ENCODE measurements at regions not wholly inside any gene's neighbourhood (a gene's known extent, or its start where the extent isn't known, plus 50 kb on each side); places are given as distances from the start of the nearest gene placed in this dataset.

DNA sequence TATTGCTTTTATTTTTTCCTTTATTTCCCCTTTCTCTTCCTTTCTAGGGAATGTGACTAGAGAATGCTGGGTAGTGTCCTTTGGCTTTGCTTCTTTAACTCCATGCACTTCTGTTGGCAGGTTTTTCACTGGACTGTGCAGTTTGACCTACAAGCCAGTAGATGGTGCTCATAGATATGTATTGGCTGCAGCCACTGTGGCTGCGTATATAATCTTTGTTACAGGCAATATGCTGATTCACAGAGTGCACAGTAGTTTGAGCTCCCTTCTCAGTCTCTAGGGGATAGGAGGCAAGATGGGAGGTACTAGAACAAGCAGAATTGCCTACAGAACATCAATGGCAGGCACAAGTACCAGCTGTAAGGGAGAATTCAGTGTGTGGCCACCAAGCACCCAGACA lies 503.5 kb downstream of the LRFN5 start:
- CTCF ChIA-PET = interaction anchor here (1.5 kb wide), 1 partner anchor 1784 kb away, joined by 4 read pairs; no protein-coding TSS in a partner anchor
- no peak overlapping the region for H3K27ac ChIP-seq (ENCODE audit: insufficient read depth in 1 of 2, low read depth in 1 of 2, low read length in 2 of 2, poor library complexity in 1 of 2, severe bottlenecking in 2 of 2)
- WGBS (ENCODE audit: insufficient coverage) = 83% methylated on average over 1 of the region's 1 CpG
- DNase-seq = peak in 2 of 3 donors; percentile 12 to 29
- POLR2A ChIA-PET = no interaction called here
- no peaks in the 10 kb centered on the region for H3K27me3 ChIP-seq (replicated peaks in 2 of 5; ENCODE audit: control insufficient read depth in 4 of 5, insufficient read depth in 5 of 5, low read length in 4 of 5)
- no peaks in the 10 kb centered on the region for H3K4me1 ChIP-seq (ENCODE audit: control extremely low read depth in 1 of 4, control insufficient read depth in 4 of 4, insufficient read depth in 4 of 4, low read length in 3 of 4)
- H3K4me3 ChIP-seq (ENCODE audit: control insufficient read depth in 1 of 7, extremely low read depth in 1 of 7, insufficient read depth in 4 of 7, low read depth in 2 of 7, low read length in 6 of 7) = no peak overlapping the region
- H3K9me3 ChIP-seq (ENCODE audit: control extremely low read depth in 1 of 5, control insufficient read depth in 4 of 5, insufficient read depth in 2 of 5, low read depth in 1 of 5, low read length in 4 of 5) = peaks cover 0 to 2% (median 0%) of the 10 kb centered on the region in 5 experiments
- no peaks in the 10 kb centered on the region for H3K36me3 ChIP-seq (ENCODE audit: control insufficient read depth in 4 of 4, insufficient read depth in 4 of 4, low read length in 3 of 4)

DNA sequence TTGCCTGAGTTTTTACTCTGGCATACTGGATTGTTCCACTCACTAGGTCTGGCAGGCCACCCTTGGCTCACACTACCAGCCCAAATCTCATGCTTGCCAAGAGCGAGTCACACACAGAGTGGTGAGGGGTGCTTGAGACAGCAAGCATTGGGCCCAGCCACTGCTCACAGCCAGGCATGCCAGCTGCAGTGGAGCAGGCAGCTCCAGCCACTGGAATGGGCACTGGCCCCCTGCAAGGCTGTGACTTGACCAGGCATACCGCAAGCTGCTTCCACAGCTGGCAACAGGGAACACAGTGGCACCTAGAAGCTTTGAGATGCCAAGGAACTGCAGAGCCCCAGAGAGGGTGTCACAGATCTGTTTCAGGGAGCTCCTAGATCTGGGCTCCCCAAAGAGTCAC lies 488.5 kb downstream of the LRFN5 start:
- Histone ChIP-seq H3K4me1 (ENCODE audit: control extremely low read depth in 1 of 4, control insufficient read depth in 4 of 4, insufficient read depth in 4 of 4, low read length in 3 of 4) (no peaks in the 10 kb centered on the region), H3K9me3 (ENCODE audit: control extremely low read depth in 1 of 5, control insufficient read depth in 4 of 5, insufficient read depth in 2 of 5, low read depth in 1 of 5, low read length in 4 of 5) (peaks cover 0 to 2% (median 0%) of the 10 kb centered on the region in 5 experiments), H3K36me3 (ENCODE audit: control insufficient read depth in 4 of 4, insufficient read depth in 4 of 4, low read length in 3 of 4) (no peaks in the 10 kb centered on the region), H3K4me3 (ENCODE audit: control insufficient read depth in 1 of 7, extremely low read depth in 1 of 7, insufficient read depth in 4 of 7, low read depth in 2 of 7, low read length in 6 of 7) (no peak overlapping the region), H3K27me3 (replicated peaks in 2 of 5; ENCODE audit: control insufficient read depth in 4 of 5, insufficient read depth in 5 of 5, low read length in 4 of 5) (no peaks in the 10 kb centered on the region), H3K27ac (ENCODE audit: insufficient read depth in 1 of 2, low read depth in 1 of 2, low read length in 2 of 2, poor library complexity in 1 of 2, severe bottlenecking in 2 of 2) (no peak overlapping the region)
- 100% methylated on average over 2 of the region's 2 CpGs for WGBS (ENCODE audit: insufficient coverage)
- ChIA-PET POLR2A (no interaction called here), CTCF (no interaction called here)
- no peak for DNase-seq

GRCh38 chr14:42090122-42090521 lies 483.4 kb downstream of the LRFN5 start:
- CTCF ChIA-PET = no interaction called here
- POLR2A ChIA-PET = no interaction called here

DNA sequence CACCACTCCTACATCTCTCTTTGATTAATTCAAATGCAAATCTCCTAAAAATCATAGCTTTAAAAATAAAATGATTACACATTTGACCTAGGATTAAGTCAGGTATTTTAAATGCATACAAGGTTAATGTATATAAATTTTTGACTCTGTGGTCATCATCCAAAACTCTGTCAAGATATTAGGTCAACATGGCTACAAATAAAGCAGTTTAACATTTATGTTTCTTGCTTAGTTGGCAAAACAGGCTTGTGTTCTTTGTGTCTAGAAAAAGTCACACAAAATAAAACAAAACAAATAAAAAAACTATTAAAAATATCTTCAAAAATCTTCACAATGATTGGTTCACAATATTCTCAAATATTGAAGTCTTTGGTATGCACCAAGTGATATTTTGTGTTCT lies 473.2 kb downstream of the LRFN5 start:
- ChIA-PET POLR2A (no interaction called here), CTCF (no interaction called here)
- Histone ChIP-seq H3K4me3 (ENCODE audit: control insufficient read depth in 1 of 7, extremely low read depth in 1 of 7, insufficient read depth in 4 of 7, low read depth in 2 of 7, low read length in 6 of 7) (no peak overlapping the region), H3K36me3 (ENCODE audit: control insufficient read depth in 4 of 4, insufficient read depth in 4 of 4, low read length in 3 of 4) (no peaks in the 10 kb centered on the region), H3K9me3 (ENCODE audit: control extremely low read depth in 1 of 5, control insufficient read depth in 4 of 5, insufficient read depth in 2 of 5, low read depth in 1 of 5, low read length in 4 of 5) (no peaks in the 10 kb centered on the region), H3K4me1 (ENCODE audit: control extremely low read depth in 1 of 4, control insufficient read depth in 4 of 4, insufficient read depth in 4 of 4, low read length in 3 of 4) (no peaks in the 10 kb centered on the region), H3K27me3 (replicated peaks in 2 of 5; ENCODE audit: control insufficient read depth in 4 of 5, insufficient read depth in 5 of 5, low read length in 4 of 5) (no peaks in the 10 kb centered on the region), H3K27ac (ENCODE audit: insufficient read depth in 1 of 2, low read depth in 1 of 2, low read length in 2 of 2, poor library complexity in 1 of 2, severe bottlenecking in 2 of 2) (no peak overlapping the region)
- no peak for DNase-seq

More at GRCh38 chr14:42090122-42090521, 483.4 kb downstream of the LRFN5 start:
- Histone ChIP-seq H3K36me3 (ENCODE audit: control insufficient read depth in 4 of 4, insufficient read depth in 4 of 4, low read length in 3 of 4) (no peaks in the 10 kb centered on the region), H3K4me1 (ENCODE audit: control extremely low read depth in 1 of 4, control insufficient read depth in 4 of 4, insufficient read depth in 4 of 4, low read length in 3 of 4) (no peaks in the 10 kb centered on the region), H3K4me3 (ENCODE audit: control insufficient read depth in 1 of 7, extremely low read depth in 1 of 7, insufficient read depth in 4 of 7, low read depth in 2 of 7, low read length in 6 of 7) (no peak overlapping the region), H3K9me3 (ENCODE audit: control extremely low read depth in 1 of 5, control insufficient read depth in 4 of 5, insufficient read depth in 2 of 5, low read depth in 1 of 5, low read length in 4 of 5) (peaks cover 0 to 2% (median 0%) of the 10 kb centered on the region in 5 experiments), H3K27me3 (replicated peaks in 2 of 5; ENCODE audit: control insufficient read depth in 4 of 5, insufficient read depth in 5 of 5, low read length in 4 of 5) (no peaks in the 10 kb centered on the region), H3K27ac (ENCODE audit: insufficient read depth in 1 of 2, low read depth in 1 of 2, low read length in 2 of 2, poor library complexity in 1 of 2, severe bottlenecking in 2 of 2) (no peak overlapping the region)
- no CpG with 5 or more reads among the region's 3 CpGs for WGBS (ENCODE audit: insufficient coverage)
- DNase-seq = no peak

DNA sequence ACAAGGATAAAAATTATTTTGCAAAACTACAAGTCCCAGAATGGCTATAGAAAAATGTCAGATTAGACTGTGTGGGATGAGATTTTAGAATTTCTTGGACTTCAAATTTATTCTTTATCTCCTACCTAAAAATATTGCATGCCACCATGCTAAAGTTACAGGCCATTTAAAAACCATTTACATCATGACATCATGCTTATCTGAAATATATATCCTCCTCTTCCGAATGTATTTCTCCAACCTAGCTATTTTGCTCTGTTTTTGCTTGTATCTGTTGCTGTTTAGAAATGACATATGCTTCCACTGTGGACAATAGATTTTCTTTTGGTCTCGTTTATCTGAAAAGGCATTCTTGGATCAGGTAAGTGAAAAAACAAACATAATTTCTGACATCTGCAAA lies 471.7 kb downstream of the LRFN5 start:
- H3K9me3 ChIP-seq (ENCODE audit: control extremely low read depth in 1 of 5, control insufficient read depth in 4 of 5, insufficient read depth in 2 of 5, low read depth in 1 of 5, low read length in 4 of 5) = no peaks in the 10 kb centered on the region
- H3K27me3 ChIP-seq (replicated peaks in 2 of 5; ENCODE audit: control insufficient read depth in 4 of 5, insufficient read depth in 5 of 5, low read length in 4 of 5) = no peaks in the 10 kb centered on the region
- no peak overlapping the region for H3K4me3 ChIP-seq (ENCODE audit: control insufficient read depth in 1 of 7, extremely low read depth in 1 of 7, insufficient read depth in 4 of 7, low read depth in 2 of 7, low read length in 6 of 7)
- WGBS (ENCODE audit: insufficient coverage) = 100% methylated on average over 1 of the region's 2 CpGs
- ChIA-PET CTCF (no interaction called here), POLR2A (no interaction called here)
- H3K4me1 ChIP-seq (ENCODE audit: control extremely low read depth in 1 of 4, control insufficient read depth in 4 of 4, insufficient read depth in 4 of 4, low read length in 3 of 4) = no peaks in the 10 kb centered on the region
- no peak overlapping the region for H3K27ac ChIP-seq (ENCODE audit: insufficient read depth in 1 of 2, low read depth in 1 of 2, low read length in 2 of 2, poor library complexity in 1 of 2, severe bottlenecking in 2 of 2)
- DNase-seq = no peak
- no peaks in the 10 kb centered on the region for H3K36me3 ChIP-seq (ENCODE audit: control insufficient read depth in 4 of 4, insufficient read depth in 4 of 4, low read length in 3 of 4)

DNA sequence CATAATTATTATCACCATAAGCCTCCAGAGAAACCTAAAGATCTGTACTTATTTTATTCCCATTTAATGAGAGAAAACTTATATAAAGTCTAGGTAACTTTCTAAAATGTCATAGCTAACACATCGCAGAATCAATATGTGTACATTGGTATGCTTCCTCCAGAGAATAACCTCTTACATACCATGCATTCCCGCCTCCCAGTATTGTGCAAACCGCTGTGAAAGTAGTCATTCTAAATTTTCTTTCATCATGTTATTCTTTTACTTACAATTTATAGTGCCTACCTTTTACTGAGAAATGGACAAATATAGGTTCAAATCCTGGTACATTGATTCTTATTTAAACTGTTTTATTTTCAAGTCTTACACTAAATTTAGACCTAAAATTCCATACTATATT lies 463.4 kb downstream of the LRFN5 start:
- Histone ChIP-seq H3K27me3 (replicated peaks in 2 of 5; ENCODE audit: control insufficient read depth in 4 of 5, insufficient read depth in 5 of 5, low read length in 4 of 5) (no peaks in the 10 kb centered on the region), H3K4me3 (ENCODE audit: control insufficient read depth in 1 of 7, extremely low read depth in 1 of 7, insufficient read depth in 4 of 7, low read depth in 2 of 7, low read length in 6 of 7) (no peak overlapping the region), H3K4me1 (ENCODE audit: control extremely low read depth in 1 of 4, control insufficient read depth in 4 of 4, insufficient read depth in 4 of 4, low read length in 3 of 4) (no peaks in the 10 kb centered on the region), H3K27ac (ENCODE audit: insufficient read depth in 1 of 2, low read depth in 1 of 2, low read length in 2 of 2, poor library complexity in 1 of 2, severe bottlenecking in 2 of 2) (no peak overlapping the region), H3K9me3 (ENCODE audit: control extremely low read depth in 1 of 5, control insufficient read depth in 4 of 5, insufficient read depth in 2 of 5, low read depth in 1 of 5, low read length in 4 of 5) (no peaks in the 10 kb centered on the region), H3K36me3 (ENCODE audit: control insufficient read depth in 4 of 4, insufficient read depth in 4 of 4, low read length in 3 of 4) (no peaks in the 10 kb centered on the region)
- DNase-seq = no peak
- WGBS (ENCODE audit: insufficient coverage) = no CpG with 5 or more reads among the region's 3 CpGs
- ChIA-PET CTCF (no interaction called here), POLR2A (no interaction called here)

DNA sequence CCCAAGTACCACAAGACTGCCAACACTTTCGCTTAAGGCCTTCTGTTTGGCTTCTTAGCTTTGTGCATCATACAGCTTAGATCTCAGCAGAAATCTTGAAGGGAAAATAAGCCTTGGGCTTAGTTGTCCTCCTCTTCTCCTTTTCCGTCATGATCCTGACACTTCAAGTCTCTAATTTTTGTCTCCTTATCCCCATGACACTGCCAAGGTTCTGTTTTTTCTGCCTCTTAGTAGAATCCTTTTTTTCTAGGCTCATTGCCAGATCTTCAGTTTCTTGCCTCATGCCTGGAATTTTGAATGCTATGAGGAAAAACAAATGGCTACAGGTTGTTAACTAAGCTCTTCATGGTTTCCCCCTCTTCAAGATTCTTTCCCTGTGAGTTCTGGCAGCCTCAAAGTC lies 450.4 kb downstream of the LRFN5 start:
- no peaks in the 10 kb centered on the region for H3K27me3 ChIP-seq (replicated peaks in 2 of 5; ENCODE audit: control insufficient read depth in 4 of 5, insufficient read depth in 5 of 5, low read length in 4 of 5)
- H3K36me3 ChIP-seq (ENCODE audit: control insufficient read depth in 4 of 4, insufficient read depth in 4 of 4, low read length in 3 of 4) = no peaks in the 10 kb centered on the region
- ChIA-PET CTCF (interaction anchor here (1.2 kb wide), 1 partner anchor 10 kb away, joined by 3 read pairs; no protein-coding TSS in a partner anchor), POLR2A (no interaction called here)
- H3K9me3 ChIP-seq (ENCODE audit: control extremely low read depth in 1 of 5, control insufficient read depth in 4 of 5, insufficient read depth in 2 of 5, low read depth in 1 of 5, low read length in 4 of 5) = no peaks in the 10 kb centered on the region
- no peaks in the 10 kb centered on the region for H3K4me1 ChIP-seq (ENCODE audit: control extremely low read depth in 1 of 4, control insufficient read depth in 4 of 4, insufficient read depth in 4 of 4, low read length in 3 of 4)
- 100% methylated on average over 2 of the region's 2 CpGs for WGBS (ENCODE audit: insufficient coverage)
- no peak overlapping the region for H3K4me3 ChIP-seq (ENCODE audit: control insufficient read depth in 1 of 7, extremely low read depth in 1 of 7, insufficient read depth in 4 of 7, low read depth in 2 of 7, low read length in 6 of 7)
- no peak overlapping the region for H3K27ac ChIP-seq (ENCODE audit: insufficient read depth in 1 of 2, low read depth in 1 of 2, low read length in 2 of 2, poor library complexity in 1 of 2, severe bottlenecking in 2 of 2)
- DNase-seq = no peak

All from common myeloid progenitor, CD34-positive (primary cell).